ENCODE measurements at regions not wholly inside any gene's neighbourhood (a gene's known extent, or its start where the extent isn't known, plus 50 kb on each side); places are given as distances from the start of the nearest gene placed in this dataset.

DNA sequence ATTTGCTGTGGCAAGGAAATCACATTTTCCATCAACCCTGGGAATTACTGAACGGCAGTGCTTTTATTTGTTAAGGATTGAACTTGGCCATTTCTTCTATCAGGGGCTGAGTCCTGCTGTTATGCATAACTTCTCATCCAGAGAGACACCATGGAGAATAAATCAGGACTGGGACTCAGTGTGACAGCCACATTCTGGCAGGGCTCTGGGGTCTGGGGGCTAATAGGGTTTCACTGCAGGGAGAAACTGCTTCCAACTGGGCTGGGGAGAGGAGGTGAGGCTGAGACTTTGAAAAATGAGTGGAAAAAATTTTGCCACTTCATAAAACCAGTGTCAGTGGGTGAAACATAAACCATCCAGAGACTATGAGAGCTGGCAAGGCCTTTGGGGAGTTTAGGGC is 95.7 kb upstream of the ALDH1B1 start:
- H3K4me3 ChIP-seq (replicated peaks; ENCODE audit: low read depth, low read length) = no peak overlapping the region
- no peak for DNase-seq (ENCODE audit: extremely low read depth, low read depth)
- TF ChIP-seq, protein P1, sequence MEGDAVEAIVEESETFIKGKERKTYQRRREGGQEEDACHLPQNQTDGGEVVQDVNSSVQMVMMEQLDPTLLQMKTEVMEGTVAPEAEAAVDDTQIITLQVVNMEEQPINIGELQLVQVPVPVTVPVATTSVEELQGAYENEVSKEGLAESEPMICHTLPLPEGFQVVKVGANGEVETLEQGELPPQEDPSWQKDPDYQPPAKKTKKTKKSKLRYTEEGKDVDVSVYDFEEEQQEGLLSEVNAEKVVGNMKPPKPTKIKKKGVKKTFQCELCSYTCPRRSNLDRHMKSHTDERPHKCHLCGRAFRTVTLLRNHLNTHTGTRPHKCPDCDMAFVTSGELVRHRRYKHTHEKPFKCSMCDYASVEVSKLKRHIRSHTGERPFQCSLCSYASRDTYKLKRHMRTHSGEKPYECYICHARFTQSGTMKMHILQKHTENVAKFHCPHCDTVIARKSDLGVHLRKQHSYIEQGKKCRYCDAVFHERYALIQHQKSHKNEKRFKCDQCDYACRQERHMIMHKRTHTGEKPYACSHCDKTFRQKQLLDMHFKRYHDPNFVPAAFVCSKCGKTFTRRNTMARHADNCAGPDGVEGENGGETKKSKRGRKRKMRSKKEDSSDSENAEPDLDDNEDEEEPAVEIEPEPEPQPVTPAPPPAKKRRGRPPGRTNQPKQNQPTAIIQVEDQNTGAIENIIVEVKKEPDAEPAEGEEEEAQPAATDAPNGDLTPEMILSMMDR (IDR thresholded peaks at IDR 0.05; ENCODE audit: low read depth, low read length, missing control alignments) = no peak

DNA sequence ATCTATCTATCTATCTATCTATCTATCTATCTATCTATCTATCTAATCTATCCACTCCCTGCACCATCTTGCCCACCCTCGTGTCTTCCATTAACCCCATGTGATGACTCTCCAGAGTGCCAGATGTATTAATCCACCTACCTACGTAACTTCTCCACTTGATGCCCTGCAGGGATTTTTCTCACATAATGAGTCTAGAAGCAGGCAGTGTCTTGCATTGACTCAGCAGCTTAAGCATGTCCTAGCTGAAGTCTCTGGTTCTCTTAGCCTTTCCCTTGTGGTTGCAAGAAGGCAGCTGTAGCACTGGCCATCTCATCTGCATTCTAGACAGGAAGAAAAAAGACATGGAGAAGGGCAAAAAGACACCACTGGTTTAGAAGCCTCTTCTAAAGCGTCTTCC is 96.7 kb upstream of the ALDH1B1 start:
- H3K4me3 ChIP-seq (replicated peaks; ENCODE audit: low read depth, low read length) = no peak overlapping the region
- DNase-seq (ENCODE audit: extremely low read depth, low read depth) = no peak

DNA sequence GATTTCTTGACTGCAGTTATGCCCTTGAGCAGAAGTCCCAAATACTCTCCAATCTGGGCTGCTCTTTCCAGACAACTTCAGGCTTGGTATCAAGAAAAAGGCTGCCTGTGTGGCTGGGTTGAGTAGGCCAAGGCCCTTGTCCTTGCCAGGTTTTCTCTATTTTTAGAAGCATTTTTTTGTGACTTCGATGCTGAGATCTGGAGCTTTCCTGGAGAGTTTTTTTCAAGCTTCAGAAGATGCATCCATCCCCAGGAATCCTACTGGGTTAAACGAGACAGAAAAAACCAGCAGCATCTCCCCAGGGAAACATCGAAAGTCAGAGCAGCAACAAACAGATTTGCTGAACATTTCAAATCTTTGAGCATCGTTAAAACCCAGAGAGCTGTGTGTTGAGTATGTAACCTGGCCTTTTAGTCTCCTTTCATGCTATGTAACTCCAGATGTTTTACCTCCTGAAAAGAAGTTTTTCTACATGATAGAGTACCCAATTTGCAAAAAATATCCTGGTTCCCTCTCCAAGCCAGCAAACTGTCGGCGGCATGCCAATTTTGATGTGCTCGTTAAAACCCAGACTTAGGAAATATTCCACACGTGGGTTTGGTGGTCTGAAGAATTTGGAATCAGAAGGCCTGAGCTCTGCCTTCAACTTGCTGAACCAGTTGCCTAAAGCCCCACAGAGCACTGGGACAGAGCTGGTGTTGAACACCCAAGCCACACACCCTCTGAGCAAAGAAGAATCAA is 98.1 kb upstream of the ALDH1B1 start:
- no peak overlapping the region for H3K4me3 ChIP-seq (replicated peaks; ENCODE audit: low read depth, low read length)
- TF ChIP-seq, protein P1 (IDR thresholded peaks at IDR 0.05; ENCODE audit: low read depth, low read length, missing control alignments) = no peak
- DNase-seq (ENCODE audit: extremely low read depth, low read depth) = no peak

More for the DNA sequence above, 96.7 kb upstream of the ALDH1B1 start:
- TF ChIP-seq, protein P1 (IDR thresholded peaks at IDR 0.05; ENCODE audit: low read depth, low read length, missing control alignments) = no peak

DNA sequence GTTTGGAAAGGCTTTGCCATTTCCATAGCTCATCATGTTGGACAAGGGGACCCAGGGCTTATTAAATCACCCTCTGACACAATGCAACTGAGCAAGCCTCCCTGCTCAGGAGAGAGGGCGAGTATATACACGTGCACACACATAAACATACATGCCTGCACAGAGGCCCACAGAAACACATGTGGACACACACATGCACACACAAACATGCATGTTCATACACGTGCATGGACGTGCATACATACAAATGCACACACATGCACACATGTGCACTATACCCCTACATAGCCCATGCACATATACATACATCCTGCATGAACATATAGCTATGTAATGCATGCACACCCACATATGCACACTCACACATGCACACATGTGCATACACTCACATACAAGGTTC is 99.5 kb upstream of the ALDH1B1 start:
- TF ChIP-seq, protein P1 (IDR thresholded peaks at IDR 0.05; ENCODE audit: low read depth, low read length, missing control alignments) = no peak
- H3K4me3 ChIP-seq (replicated peaks; ENCODE audit: low read depth, low read length) = no peak overlapping the region
- no peak for DNase-seq (ENCODE audit: extremely low read depth, low read depth)

DNA sequence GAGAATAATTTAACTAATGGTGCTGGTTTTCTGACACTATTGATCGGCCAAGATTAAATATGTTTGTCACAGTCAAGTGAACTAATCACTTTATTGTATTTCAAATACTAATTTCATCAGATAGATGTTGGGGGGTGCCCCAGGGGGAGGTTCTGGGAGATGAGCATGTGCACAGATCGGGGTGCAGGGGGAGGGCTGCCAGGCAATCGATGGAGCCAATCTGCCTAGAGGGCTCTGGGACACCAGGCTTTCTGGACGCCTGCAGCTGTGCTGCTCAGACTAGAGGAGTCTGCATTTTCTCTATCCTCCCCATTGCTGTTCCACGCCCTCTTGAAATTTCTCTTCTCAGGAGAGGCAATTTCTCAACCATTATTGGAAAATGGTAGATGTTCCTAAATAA is 100.0 kb upstream of the ALDH1B1 start:
- TF ChIP-seq, protein P1 (IDR thresholded peaks at IDR 0.05; ENCODE audit: low read depth, low read length, missing control alignments) = no peak
- no peak for DNase-seq (ENCODE audit: extremely low read depth, low read depth)
- no peak overlapping the region for H3K4me3 ChIP-seq (replicated peaks; ENCODE audit: low read depth, low read length)

DNA sequence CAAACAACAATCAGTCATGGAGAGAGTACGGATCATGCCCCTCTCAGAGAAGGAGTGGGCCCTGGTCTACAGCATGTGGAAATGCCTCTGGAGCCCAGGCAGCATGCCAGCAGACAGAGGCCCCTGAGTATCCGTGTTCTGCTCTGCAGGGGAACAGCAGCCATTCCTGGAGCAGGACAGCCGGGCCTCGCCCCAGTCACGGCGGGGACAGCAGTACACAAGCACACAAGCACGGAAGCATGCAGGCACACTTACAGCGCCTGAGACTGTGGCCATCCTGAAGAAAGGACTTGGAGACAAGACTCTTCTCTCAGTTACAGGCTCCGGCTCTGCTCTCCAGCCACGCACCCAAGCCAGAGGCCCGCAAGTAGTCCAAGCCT is 102.6 kb upstream of the ALDH1B1 start:
- no peak for DNase-seq (ENCODE audit: extremely low read depth, low read depth)

More for the DNA sequence above, 102.6 kb upstream of the ALDH1B1 start:
- TF ChIP-seq, protein P1 (IDR thresholded peaks at IDR 0.05; ENCODE audit: low read depth, low read length, missing control alignments) = no peak
- H3K4me3 ChIP-seq (replicated peaks; ENCODE audit: low read depth, low read length) = no peak overlapping the region
